T-helper 2 cell treated with Interferon-gamma antibody and Interleukin-4, amounts not matched to agents 5 μg/mL and 100 μg/mL, for 36 hours (primary cell): ENCODE measurements at regions not wholly inside any gene's neighbourhood (a gene's known extent, or its start where the extent isn't known, plus 50 kb on each side); places are given as distances from the start of the nearest gene placed in this dataset.

Experiments used
- DNase-seq: peaks from one replicate; pipeline ENCODE4 v3.0.0; 2021; ENCODE audit warnings: low spot score
- H3K27ac Mint-ChIP-seq: one replicate; pipeline ENCODE4 v1.8.0; 2021; ENCODE audit warnings: mild to moderate bottlenecking, mixed read lengths
- H3K27me3 Mint-ChIP-seq: one replicate; pipeline ENCODE4 v1.8.0; 2021; ENCODE audit warnings: low read depth, mixed read lengths
- H3K36me3 Mint-ChIP-seq: one replicate; pipeline ENCODE4 v1.8.0; 2021; ENCODE audit warnings: low read depth, mixed read lengths
- H3K4me1 Mint-ChIP-seq: one replicate; pipeline ENCODE4 v1.8.0; 2021; ENCODE audit warnings: low read depth, mixed read lengths
- H3K4me3 Mint-ChIP-seq: one replicate; pipeline ENCODE4 v1.8.0; 2022; ENCODE audit warnings: mild to moderate bottlenecking, moderate library complexity, mixed read lengths
- H3K9me3 Mint-ChIP-seq: one replicate; pipeline ENCODE4 v1.8.0; 2021; ENCODE audit warnings: mixed read lengths

- Mint-ChIP-seq H3K9me3 (no peaks in the 10 kb centered on the region), H3K4me1 (no peaks in the 10 kb centered on the region), H3K27ac (no peak overlapping the region), H3K36me3 (no peaks in the 10 kb centered on the region), H3K27me3 (no peaks in the 10 kb centered on the region), H3K4me3 (no peak overlapping the region)
- no peak for DNase-seq
These were observed 166.4 kb upstream of the GRIN3A start for GRCh38 chr9:101904845-101905244.

GRCh38 chr9:101902051-101902450 lies 163.6 kb upstream of the GRIN3A start:
- DNase-seq, result no peak
- no peaks in the 10 kb centered on the region for H3K9me3 Mint-ChIP-seq
- no peaks in the 10 kb centered on the region for H3K27me3 Mint-ChIP-seq
- H3K4me1 Mint-ChIP-seq, result no peaks in the 10 kb centered on the region
- no peak overlapping the region for H3K27ac Mint-ChIP-seq
- no peaks in the 10 kb centered on the region for H3K36me3 Mint-ChIP-seq
- no peak overlapping the region for H3K4me3 Mint-ChIP-seq

- Mint-ChIP-seq H3K27ac (no peak overlapping the region), H3K36me3 (no peaks in the 10 kb centered on the region), H3K27me3 (no peaks in the 10 kb centered on the region), H3K4me3 (no peak overlapping the region), H3K4me1 (no peaks in the 10 kb centered on the region), H3K9me3 (no peaks in the 10 kb centered on the region)
- DNase-seq, result no peak
These were observed 158.7 kb upstream of the GRIN3A start for GRCh38 chr9:101897196-101897595.

GRCh38 chr9:101893661-101894646 lies 155.5 kb upstream of the GRIN3A start:
- H3K4me3 Mint-ChIP-seq, result no peak overlapping the region
- H3K9me3 Mint-ChIP-seq, result no peaks in the 10 kb centered on the region
- H3K4me1 Mint-ChIP-seq, result no peaks in the 10 kb centered on the region
- H3K27ac Mint-ChIP-seq, result no peak overlapping the region
- H3K36me3 Mint-ChIP-seq, result no peaks in the 10 kb centered on the region
- DNase-seq, result no peak
- H3K27me3 Mint-ChIP-seq, result no peaks in the 10 kb centered on the region

GRCh38 chr9:101881508-101881907 lies 143.1 kb upstream of the GRIN3A start:
- no peak for DNase-seq
- H3K27me3 Mint-ChIP-seq, result no peaks in the 10 kb centered on the region

GRCh38 chr9:101880846-101881245 lies 142.4 kb upstream of the GRIN3A start:
- Mint-ChIP-seq H3K27ac (no peak overlapping the region), H3K9me3 (no peaks in the 10 kb centered on the region), H3K27me3 (no peaks in the 10 kb centered on the region), H3K4me1 (no peaks in the 10 kb centered on the region), H3K36me3 (no peaks in the 10 kb centered on the region), H3K4me3 (no peak overlapping the region)
- no peak for DNase-seq

More at GRCh38 chr9:101881508-101881907, 143.1 kb upstream of the GRIN3A start:
- Mint-ChIP-seq H3K4me3 (no peak overlapping the region), H3K4me1 (no peaks in the 10 kb centered on the region), H3K36me3 (no peaks in the 10 kb centered on the region), H3K9me3 (no peaks in the 10 kb centered on the region), H3K27ac (no peak overlapping the region)

- DNase-seq, result no peak
- no peaks in the 10 kb centered on the region for H3K4me1 Mint-ChIP-seq
- no peaks in the 10 kb centered on the region for H3K9me3 Mint-ChIP-seq
- no peak overlapping the region for H3K4me3 Mint-ChIP-seq
- no peaks in the 10 kb centered on the region for H3K36me3 Mint-ChIP-seq
- H3K27me3 Mint-ChIP-seq, result no peaks in the 10 kb centered on the region
- H3K27ac Mint-ChIP-seq, result no peak overlapping the region
These were observed 140.3 kb upstream of the GRIN3A start for GRCh38 chr9:101878734-101879133.

GRCh38 chr9:101877439-101877838 lies 139.0 kb upstream of the GRIN3A start:
- DNase-seq, result no peak
- no peaks in the 10 kb centered on the region for H3K27me3 Mint-ChIP-seq
- no peak overlapping the region for H3K4me3 Mint-ChIP-seq
- no peaks in the 10 kb centered on the region for H3K9me3 Mint-ChIP-seq
- H3K4me1 Mint-ChIP-seq, result no peaks in the 10 kb centered on the region
- no peak overlapping the region for H3K27ac Mint-ChIP-seq
- no peaks in the 10 kb centered on the region for H3K36me3 Mint-ChIP-seq

GRCh38 chr9:101861472-101861871 lies 123.0 kb upstream of the GRIN3A start:
- Mint-ChIP-seq H3K9me3 (no peaks in the 10 kb centered on the region), H3K4me3 (no peak overlapping the region), H3K4me1 (no peaks in the 10 kb centered on the region), H3K36me3 (no peaks in the 10 kb centered on the region), H3K27me3 (no peaks in the 10 kb centered on the region), H3K27ac (no peak overlapping the region)
- DNase-seq, result no peak

GRCh38 chr9:101860920-101861319 lies 122.5 kb upstream of the GRIN3A start:
- Mint-ChIP-seq H3K27me3 (no peaks in the 10 kb centered on the region), H3K36me3 (no peaks in the 10 kb centered on the region), H3K4me1 (no peaks in the 10 kb centered on the region), H3K27ac (no peak overlapping the region), H3K9me3 (no peaks in the 10 kb centered on the region), H3K4me3 (no peak overlapping the region)
- DNase-seq, result no peak

- Mint-ChIP-seq H3K36me3 (no peaks in the 10 kb centered on the region), H3K27me3 (no peaks in the 10 kb centered on the region), H3K4me1 (no peaks in the 10 kb centered on the region), H3K9me3 (no peaks in the 10 kb centered on the region), H3K27ac (no peak overlapping the region), H3K4me3 (no peak overlapping the region)
- DNase-seq, result no peak
These were observed 121.2 kb upstream of the GRIN3A start for GRCh38 chr9:101859620-101860019.

- H3K4me1 Mint-ChIP-seq, result no peaks in the 10 kb centered on the region
- H3K4me3 Mint-ChIP-seq, result no peak overlapping the region
- no peaks in the 10 kb centered on the region for H3K27me3 Mint-ChIP-seq
- H3K36me3 Mint-ChIP-seq, result no peaks in the 10 kb centered on the region
- no peaks in the 10 kb centered on the region for H3K9me3 Mint-ChIP-seq
- no peak overlapping the region for H3K27ac Mint-ChIP-seq
- no peak for DNase-seq
These were observed 119.6 kb upstream of the GRIN3A start for GRCh38 chr9:101858026-101858425.

GRCh38 chr9:101849102-101849707 lies 110.8 kb upstream of the GRIN3A start:
- Mint-ChIP-seq H3K4me1 (no peaks in the 10 kb centered on the region), H3K9me3 (no peaks in the 10 kb centered on the region), H3K36me3 (no peaks in the 10 kb centered on the region), H3K27ac (no peak overlapping the region), H3K4me3 (no peak overlapping the region), H3K27me3 (no peaks in the 10 kb centered on the region)
- DNase-seq, result no peak

GRCh38 chr9:101848485-101848919 lies 110.1 kb upstream of the GRIN3A start:
- Mint-ChIP-seq H3K36me3 (no peaks in the 10 kb centered on the region), H3K4me3 (no peak overlapping the region), H3K9me3 (no peaks in the 10 kb centered on the region), H3K4me1 (no peaks in the 10 kb centered on the region), H3K27ac (no peak overlapping the region), H3K27me3 (no peaks in the 10 kb centered on the region)
- DNase-seq, result no peak
